HG03439 (cell line): ENCODE measurements at regions not wholly inside any gene's neighbourhood (a gene's known extent, or its start where the extent isn't known, plus 50 kb on each side); places are given as distances from the start of the nearest gene placed in this dataset.
"Not testable (repeated sequence)": the region's sequence is repeated elsewhere in the genome, so short reads cannot be mapped to it uniquely, and the experiment has no call there.

Experiments
- ATAC-seq: cut with Tn5 transposase; IDR thresholded peaks from one replicate; pipeline ENCODE4 v1.9.1; 2021; ENCODE audit warnings: mild to moderate bottlenecking, moderate library complexity; ENCODE audit not compliant: unreplicated experiment

GRCh38 chr13:50539791-50540530 lies 303.5 kb downstream of the DLEU7 start:
- no peak for ATAC-seq

DNA sequence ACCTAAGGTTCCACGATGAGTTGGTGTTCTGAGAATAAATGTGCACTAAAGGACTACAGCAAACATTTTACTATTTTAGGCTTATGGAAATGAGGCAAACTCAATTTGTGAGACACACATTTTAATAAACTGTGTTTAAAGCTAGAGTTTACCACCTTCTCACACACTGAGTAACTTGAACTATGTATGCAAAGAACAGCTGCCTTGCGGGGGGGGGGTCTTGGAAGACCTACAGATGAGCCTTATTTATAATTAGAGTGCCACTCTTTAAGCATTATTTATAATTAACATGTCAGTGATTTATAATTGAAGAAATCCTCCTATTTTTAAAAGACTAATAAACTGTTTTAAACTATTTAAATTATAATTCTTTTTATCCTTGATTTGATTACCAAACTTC lies 300.4 kb downstream of the DLEU7 start:
- ATAC-seq = no peak

GRCh38 chr13:50543782-50544181 lies 299.7 kb downstream of the DLEU7 start:
- ATAC-seq = no peak

DNA sequence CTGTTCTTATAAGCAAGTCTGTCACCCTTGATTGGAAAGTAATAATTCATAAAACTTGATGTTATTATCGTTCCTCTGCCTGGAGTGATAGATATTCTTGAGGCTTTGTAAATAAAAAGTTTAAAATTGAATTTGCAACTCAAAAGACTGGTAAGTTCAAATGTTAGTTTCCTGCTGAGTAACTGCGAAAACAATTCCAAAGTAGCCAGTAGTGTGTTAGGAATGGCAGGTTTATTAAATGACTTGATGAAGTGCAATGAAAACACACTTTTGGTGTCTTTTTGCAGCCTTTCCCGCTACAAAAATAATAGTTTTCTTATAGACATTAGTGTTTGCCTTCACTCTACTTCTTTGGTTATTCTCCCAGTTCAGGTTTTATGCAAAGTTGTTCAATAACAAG lies 299.3 kb downstream of the DLEU7 start:
- ATAC-seq = no peak

- not testable (repeated sequence) for ATAC-seq
Measured at GRCh38 chr13:50547175-50547574, 296.3 kb downstream of the DLEU7 start.

- no peak for ATAC-seq
Measured at GRCh38 chr13:50548586-50548985, 294.9 kb downstream of the DLEU7 start.

GRCh38 chr13:50549221-50549942 lies 294.1 kb downstream of the DLEU7 start:
- ATAC-seq = no peak

- ATAC-seq = no peak
Measured at GRCh38 chr13:50550151-50550550, 293.3 kb downstream of the DLEU7 start.

- ATAC-seq = no peak
Measured at GRCh38 chr13:50552424-50552966, 291.0 kb downstream of the DLEU7 start.

DNA sequence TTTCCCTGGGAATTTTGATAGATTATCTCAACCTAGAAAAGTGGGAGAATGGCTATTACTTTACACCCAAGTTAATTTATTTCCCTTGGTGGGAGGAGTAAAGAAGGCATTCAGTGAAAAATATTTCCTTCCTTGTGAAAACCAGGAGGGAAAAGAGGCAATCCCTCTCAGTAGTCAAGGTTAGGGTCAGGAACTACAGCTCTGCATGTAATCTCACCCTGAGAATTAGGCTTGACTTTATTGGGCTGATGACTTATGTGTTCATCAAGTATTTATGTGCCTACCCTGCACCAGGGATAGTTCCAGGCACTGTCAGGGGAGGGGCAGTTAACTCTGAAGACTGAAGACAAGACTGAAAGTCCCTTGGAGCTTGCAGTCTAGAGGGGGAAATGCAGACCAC lies 281.8 kb downstream of the DLEU7 start:
- ATAC-seq = no peak

- no peak for ATAC-seq
Measured at GRCh38 chr13:50566646-50567045, 276.8 kb downstream of the DLEU7 start.

GRCh38 chr13:50572129-50572528 lies 271.4 kb downstream of the DLEU7 start:
- ATAC-seq = no peak

DNA sequence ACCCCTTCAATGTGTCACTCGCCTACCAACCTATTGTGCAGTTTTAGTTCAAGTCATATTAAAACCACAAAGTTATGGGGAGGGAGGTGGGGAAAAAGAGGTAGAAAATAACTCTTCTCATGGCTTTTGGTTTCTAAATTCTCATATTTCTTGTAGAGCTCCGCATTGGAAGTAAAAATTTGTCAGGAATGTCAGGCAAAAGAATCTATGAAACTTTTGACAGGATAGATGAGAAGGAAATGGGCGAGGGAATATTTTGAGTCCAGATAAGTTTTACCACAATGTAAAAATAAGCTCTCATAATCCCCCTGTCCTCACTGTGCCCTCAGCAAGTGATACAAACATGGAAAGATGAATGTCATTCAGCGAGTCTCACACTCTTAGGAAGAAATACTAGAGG lies 270.4 kb downstream of the DLEU7 start:
- no peak for ATAC-seq

GRCh38 chr13:50574731-50575130 lies 268.8 kb downstream of the DLEU7 start:
- no peak for ATAC-seq

- no peak for ATAC-seq
Measured at GRCh38 chr13:50575138-50575537, 268.4 kb downstream of the DLEU7 start.

GRCh38 chr13:50576156-50576555 lies 267.3 kb downstream of the DLEU7 start:
- ATAC-seq = no peak

GRCh38 chr13:50577806-50578205 lies 265.7 kb downstream of the DLEU7 start:
- ATAC-seq = no peak

GRCh38 chr13:50580684-50581305 lies 262.7 kb downstream of the DLEU7 start:
- ATAC-seq = no peak

- no peak for ATAC-seq
Measured at GRCh38 chr13:50581586-50582196, 261.8 kb downstream of the DLEU7 start.

GRCh38 chr13:50584856-50585580 lies 258.5 kb downstream of the DLEU7 start:
- ATAC-seq = no peak
